ENCODE measurements at regions not wholly inside any gene's neighbourhood (a gene's known extent, or its start where the extent isn't known, plus 50 kb on each side); places are given as distances from the start of the nearest gene placed in this dataset.

DNA sequence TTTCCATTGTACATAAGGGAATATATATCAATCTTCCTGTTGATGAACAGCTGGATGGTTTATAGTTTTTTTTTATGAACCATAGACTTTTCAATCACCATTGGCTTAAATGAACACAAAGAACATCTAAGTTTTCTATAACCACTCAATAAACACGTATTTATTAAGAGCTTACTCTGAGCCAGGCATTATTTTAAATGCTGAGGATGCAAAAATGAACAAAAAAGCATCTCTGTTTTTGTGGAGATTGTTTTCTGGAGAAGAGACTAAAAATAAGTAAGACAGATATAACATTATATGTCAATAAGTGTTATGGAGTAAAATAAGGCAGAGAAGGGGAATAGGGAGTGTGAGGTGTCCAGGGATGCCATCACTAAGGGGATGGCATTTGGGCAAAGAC, 52.1 kb upstream of the SLC24A2 start:
- CTCF ChIA-PET (ENCODE audit: partially characterized antibody): interaction anchor here (0.7 kb wide), 1 partner anchor 1431 kb away, joined by 3 read pairs; no protein-coding TSS in a partner anchor

More for the DNA sequence above, 52.1 kb upstream of the SLC24A2 start:
- no peak overlapping the region for H4K91ac ChIP-seq (replicated peaks; ENCODE audit: insufficient read length, low read length)
- no peaks in the 10 kb centered on the region for H3K79me2 ChIP-seq (ENCODE audit: control insufficient read depth in 1 of 2, insufficient read depth in 2 of 2, low read length in 2 of 2)
- no peak overlapping the region for H2BK12ac ChIP-seq (ENCODE audit: low read depth, low read length)
- H3K4ac ChIP-seq (replicated peaks; ENCODE audit: insufficient read length, low read depth, low read length): no peak overlapping the region
- WGBS, 2 experiments (ENCODE audit: extremely low coverage in 1 of 2, insufficient coverage in 1 of 2, insufficient read length in 1 of 2, insufficient replicate concordance in 2 of 2, low coverage in 1 of 2, low lambda C conversion rate in 2 of 2, missing lambda C conversion rate in 1 of 2): 90% methylated on average over 1 of the region's 1 CpG; no CpG with 5 or more reads in 1 of the 2 experiments
- H2BK120ac ChIP-seq (replicated peaks; ENCODE audit: low read depth, low read length): no peak overlapping the region
- H3K36me3 ChIP-seq (ENCODE audit: control insufficient read depth in 2 of 4, insufficient read depth in 4 of 4, low read length in 3 of 4): no peaks in the 10 kb centered on the region
- H3K23me2 ChIP-seq (ENCODE audit: low read depth, low read length): no peaks in the 10 kb centered on the region
- DNase-seq (ENCODE audit: low read depth in 1 of 2, low spot score in 2 of 2) (no peak), FAIRE-seq (no peak)
- H4K5ac ChIP-seq (ENCODE audit: insufficient read length, low read depth, low read length): no peak overlapping the region
- H3K79me1 ChIP-seq (ENCODE audit: low read depth, low read length): no peaks in the 10 kb centered on the region
- no peak overlapping the region for H2BK15ac ChIP-seq (ENCODE audit: low read length)
- no peak overlapping the region for H3K4me2 ChIP-seq (ENCODE audit: insufficient read depth in 1 of 2, low read depth in 2 of 2, low read length in 2 of 2)
- H3K27ac ChIP-seq (ENCODE audit: low read depth, low read length): no peak overlapping the region
- H3K14ac ChIP-seq (ENCODE audit: insufficient read length): no peak overlapping the region
- no peak overlapping the region for H3K9ac ChIP-seq (replicated peaks in 1 of 4; ENCODE audit: extremely low read depth in 1 of 4, low read depth in 3 of 4, low read length in 3 of 4)
- H3K9me3 ChIP-seq (ENCODE audit: insufficient read depth in 2 of 2, low read depth in 1 of 2, low read length in 1 of 2): no peaks in the 10 kb centered on the region; a peak in 1 of 4 replicates
- H3K23ac ChIP-seq (ENCODE audit: insufficient read length): no peak overlapping the region
- no peak overlapping the region for H2BK5ac ChIP-seq (ENCODE audit: low read depth, low read length)
- H2BK20ac ChIP-seq (ENCODE audit: low read length): no peak overlapping the region
- no peaks in the 10 kb centered on the region for H4K20me1 ChIP-seq (replicated peaks in 1 of 2; ENCODE audit: control insufficient read depth in 1 of 2, insufficient read depth in 2 of 2, low read length in 2 of 2)
- no peaks in the 10 kb centered on the region for H3K27me3 ChIP-seq (replicated peaks in 1 of 4; ENCODE audit: control insufficient read depth in 3 of 4, extremely low read depth in 1 of 4, insufficient read depth in 3 of 4, low read length in 3 of 4)
- no peak overlapping the region for H3K18ac ChIP-seq (ENCODE audit: extremely low read depth, low read length)
- H3K56ac ChIP-seq (replicated peaks; ENCODE audit: insufficient read length, low read depth, low read length): no peak overlapping the region
- no peak overlapping the region for H2AK5ac ChIP-seq (ENCODE audit: low read depth, low read length)
- no peak overlapping the region for H3K4me3 ChIP-seq (ENCODE audit: extremely low read depth in 1 of 4, insufficient read depth in 2 of 4, low read depth in 3 of 4, low read length in 4 of 4)
- H2AFZ ChIP-seq (ENCODE audit: low read length): no peak overlapping the region
- H3K4me1 ChIP-seq (replicated peaks in 1 of 4; ENCODE audit: control insufficient read depth in 3 of 4, insufficient read depth in 4 of 4, low read length in 3 of 4): no peaks in the 10 kb centered on the region
- no peak overlapping the region for H4K8ac ChIP-seq (ENCODE audit: extremely low read depth, insufficient read depth, low read length)
- POLR2A ChIA-PET (ENCODE audit: partially characterized antibody): no interaction called here
- TF ChIP-seq RFX5 (IDR thresholded peaks at IDR 0.05; ENCODE audit: borderline replicate concordance, low read depth, low read length) (no peak), RNF2 (IDR thresholded peaks at IDR 0.05; ENCODE audit: borderline replicate concordance, low read depth, low read length, missing control alignments, poor library complexity, severe bottlenecking) (no peak), JUND (IDR thresholded peaks at IDR 0.05; ENCODE audit: low read length) (no peak), CTBP2 (IDR thresholded peaks at IDR 0.05; ENCODE audit: borderline replicate concordance, insufficient read depth, insufficient read length, low read length) (no peak), GTF2F1 (IDR thresholded peaks at IDR 0.05; ENCODE audit: borderline replicate concordance, low read depth, low read length) (no peak), EP300 (IDR thresholded peaks at IDR 0.05; ENCODE audit: borderline replicate concordance in 1 of 2, low read depth in 2 of 2, low read length in 2 of 2) (no peak), SIN3A (conservative IDR thresholded peaks at IDR 0.05 in 1 of 2, IDR thresholded peaks at IDR 0.05 in 1 of 2; ENCODE audit: low read depth in 1 of 2, low read length in 2 of 2) (no peak), BRCA1 (IDR thresholded peaks at IDR 0.05; ENCODE audit: low read depth, low read length) (no peak)
- TF ChIP-seq, protein P1, sequence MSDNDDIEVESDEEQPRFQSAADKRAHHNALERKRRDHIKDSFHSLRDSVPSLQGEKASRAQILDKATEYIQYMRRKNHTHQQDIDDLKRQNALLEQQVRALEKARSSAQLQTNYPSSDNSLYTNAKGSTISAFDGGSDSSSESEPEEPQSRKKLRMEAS (IDR thresholded peaks at IDR 0.05): no peak

All from H1 (cell line).